CD4-positive, alpha-beta T cell (primary cell): ENCODE measurements at regions not wholly inside any gene's neighbourhood (a gene's known extent, or its start where the extent isn't known, plus 50 kb on each side); places are given as distances from the start of the nearest gene placed in this dataset.

ENCODE experiments used
- ATAC-seq: fragments of 200-7000 bp; cut with Tn5 transposase; one replicate; pipeline ENCODE4 v1.10.0; 2022; ENCODE audit warnings: mild to moderate bottlenecking; ENCODE audit not compliant: poor library complexity
- CTCF ChIA-PET: fragments of 350-600 bp; sonication (Branson Sonifier 250); formaldehyde crosslinking; loops from one replicate; lab custom pipeline; 2021; ENCODE audit warnings: antibody characterized with exemption, inconsistent platforms; lab: Charles Lee
- POLR2A ChIA-PET: fragments of 350-600 bp; sonication (Branson Sonifier 250); formaldehyde crosslinking; loops from one replicate; lab custom pipeline; 2021; ENCODE audit warnings: antibody characterized with exemption, inconsistent platforms; lab: Charles Lee
- DNase-seq, 14 experiments: peaks; one replicate each; pipeline ENCODE4 v3.0.0-alpha.2; 2013 to 2020; ENCODE audit warnings: mixed read lengths in 2 of 14
- H3K27ac ChIP-seq, 2 donors: one replicate each; pipeline versions ENCODE4 v1.5.1 to v1.7.0; 2013; ENCODE audit warnings: low read length in 2 of 2, low read depth in 1 of 2, mild to moderate bottlenecking in 1 of 2
- H3K27me3 ChIP-seq, 2 experiments: 1 replicate in 1 of 2; 2 replicates in 1 of 2; pipeline versions ENCODE4 v1.6.1 to v1.7.0; 2013; ENCODE audit warnings: low read length in 2 of 2, control low read depth in 1 of 2, mild to moderate bottlenecking in 1 of 2, moderate library complexity in 1 of 2; ENCODE audit not compliant: insufficient read depth in 2 of 2, control insufficient read depth in 1 of 2
- H3K36me3 ChIP-seq: one replicate; pipeline ENCODE4 v1.6.1; 2013; ENCODE audit warnings: low read length, control low read depth; ENCODE audit not compliant: insufficient read depth
- H3K4me1 ChIP-seq: one replicate; pipeline ENCODE4 v1.6.1; 2013; ENCODE audit warnings: low read length, control low read depth; ENCODE audit not compliant: insufficient read depth
- H3K4me3 ChIP-seq: one replicate; pipeline ENCODE4 v1.5.1; 2013; ENCODE audit warnings: mild to moderate bottlenecking, low read length, moderate library complexity
- H3K9me3 ChIP-seq, 2 experiments: 1 replicate in 1 of 2; 2 replicates in 1 of 2; pipeline versions ENCODE4 v1.6.1 to v1.7.0; 2013; ENCODE audit warnings: low read length in 2 of 2, mild to moderate bottlenecking in 2 of 2, control low read depth in 1 of 2, moderate library complexity in 1 of 2; ENCODE audit not compliant: control insufficient read depth in 1 of 2, insufficient read depth in 1 of 2
- H3K27ac Mint-ChIP-seq: one replicate; pipeline ENCODE4 v1.8.0; 2020; ENCODE audit warnings: mixed read lengths
- H3K27me3 Mint-ChIP-seq: one replicate; pipeline ENCODE4 v1.8.0; 2021; ENCODE audit warnings: mixed read lengths
- H3K36me3 Mint-ChIP-seq: one replicate; pipeline ENCODE4 v1.8.0; 2021; ENCODE audit warnings: low read depth, mixed read lengths
- H3K4me1 Mint-ChIP-seq: one replicate; pipeline ENCODE4 v1.8.0; 2021; ENCODE audit warnings: low read depth, mixed read lengths
- H3K4me3 Mint-ChIP-seq: one replicate; pipeline ENCODE4 v1.8.0; 2020; ENCODE audit warnings: mild to moderate bottlenecking, mixed read lengths
- H3K9me3 Mint-ChIP-seq: one replicate; pipeline ENCODE4 v1.8.0; 2020; ENCODE audit warnings: mixed read lengths
- CTCF ChIP-seq: fragments of 200-600 bp; IDR thresholded peaks from one replicate; pipeline ENCODE4 v1.8.0; 2022; ENCODE audit warnings: antibody characterized with exemption, mild to moderate bottlenecking
- intact Hi-C, 2 experiments: fragments of 100-400 bp; cut with DNase I in 1 of 2; cut with micrococcal nuclease in 1 of 2; formaldehyde crosslinking; loops; one replicate each; pipeline versions ENCODE4 v1.15.1 to v1.9.0; 2023 to 2025; cut with DNase I, micrococcal nuclease

- Mint-ChIP-seq H3K9me3 (peaks cover 2% of the 10 kb centered on the region), H3K4me1 (no peaks in the 10 kb centered on the region), H3K27ac (no peak overlapping the region), H3K36me3 (no peaks in the 10 kb centered on the region), H3K4me3 (no peak overlapping the region), H3K27me3 (no peaks in the 10 kb centered on the region)
- intact Hi-C loops, result no loop called here
- POLR2A ChIA-PET, result no interaction called here
- ATAC-seq (no peak), DNase-seq (no peak)
- CTCF ChIA-PET, result no interaction called here
- no peak for TF ChIP-seq CTCF
- H3K4me1 ChIP-seq, result no peaks in the 10 kb centered on the region
- H3K27me3 ChIP-seq, result no peaks in the 10 kb centered on the region
- H3K27ac ChIP-seq, result no peak overlapping the region
- no peaks in the 10 kb centered on the region for H3K36me3 ChIP-seq
- H3K9me3 ChIP-seq, result no peaks in the 10 kb centered on the region
- no peak overlapping the region for H3K4me3 ChIP-seq
Observed at GRCh38 chr4:111717921-111718320, 427.3 kb upstream of the FAM241A start.

GRCh38 chr4:111718763-111719559, 426.3 kb upstream of the FAM241A start:
- intact Hi-C loops, result no loop called here
- Mint-ChIP-seq H3K27ac (no peak overlapping the region), H3K9me3 (peaks cover 2% of the 10 kb centered on the region), H3K27me3 (no peaks in the 10 kb centered on the region), H3K36me3 (no peaks in the 10 kb centered on the region), H3K4me3 (no peak overlapping the region), H3K4me1 (no peaks in the 10 kb centered on the region)
- no peak overlapping the region for H3K27ac ChIP-seq
- H3K9me3 ChIP-seq, result no peaks in the 10 kb centered on the region
- H3K27me3 ChIP-seq, result no peaks in the 10 kb centered on the region
- H3K4me1 ChIP-seq, result no peaks in the 10 kb centered on the region
- H3K4me3 ChIP-seq, result no peak overlapping the region
- no peak for TF ChIP-seq CTCF
- DNase-seq (no peak), ATAC-seq (no peak)
- no peaks in the 10 kb centered on the region for H3K36me3 ChIP-seq
- ChIA-PET POLR2A (no interaction called here), CTCF (no interaction called here)

GRCh38 chr4:111720866-111721265, 424.4 kb upstream of the FAM241A start:
- ATAC-seq (no peak), DNase-seq (no peak)
- H3K9me3 ChIP-seq, result no peaks in the 10 kb centered on the region
- ChIA-PET CTCF (no interaction called here), POLR2A (no interaction called here)
- Mint-ChIP-seq H3K9me3 (peaks cover 2% of the 10 kb centered on the region), H3K27me3 (no peaks in the 10 kb centered on the region), H3K4me3 (no peak overlapping the region), H3K27ac (no peak overlapping the region), H3K4me1 (no peaks in the 10 kb centered on the region), H3K36me3 (no peaks in the 10 kb centered on the region)
- H3K27me3 ChIP-seq, result no peaks in the 10 kb centered on the region
- H3K27ac ChIP-seq, result no peak overlapping the region
- H3K4me1 ChIP-seq, result no peaks in the 10 kb centered on the region
- no peak overlapping the region for H3K4me3 ChIP-seq
- intact Hi-C loops, result no loop called here
- no peaks in the 10 kb centered on the region for H3K36me3 ChIP-seq
- no peak for TF ChIP-seq CTCF
